Right lobe of liver (tissue), 4 donors: ENCODE measurements at regions not wholly inside any gene's neighbourhood (a gene's known extent, or its start where the extent isn't known, plus 50 kb on each side); places are given as distances from the start of the nearest gene placed in this dataset.

ENCODE experiments used
- CTCF ChIP-seq, 4 donors: fragments of 200-600 bp in 3 of 4; fragments of 450-650 bp in 1 of 4; IDR thresholded peaks; one replicate each; pipeline versions ENCODE4 v1.5.1 to v1.8.0; 2016 to 2022; ENCODE audit warnings: antibody characterized with exemption in 4 of 4, mild to moderate bottlenecking in 2 of 4
- POLR2A ChIP-seq: fragments of 450-650 bp; IDR thresholded peaks from one replicate; pipeline ENCODE4 v1.6.1; 2017; ENCODE audit warnings: antibody characterized with exemption, mild to moderate bottlenecking
- donor health status: DM: no; HTN: no; CAD: no.
- donor health status: DM: no; HTN: no; CAD: no.
- donor health status: DM: no; HTN: yes; CAD: no.

- TF ChIP-seq CTCF (IDR thresholded peaks at IDR 0.05) = no peak
- TF ChIP-seq POLR2A = no peak
Observed at GRCh38 chr18:56276466-56276865, 361.9 kb downstream of the TXNL1 start.
